WERI-Rb-1 (cell line): ENCODE measurements at regions not wholly inside any gene's neighbourhood (a gene's known extent, or its start where the extent isn't known, plus 50 kb on each side); places are given as distances from the start of the nearest gene placed in this dataset.

Source experiments
- DNase-seq: peaks from one replicate; pipeline ENCODE4 v3.0.0-alpha.2; 2020
- H3K27ac ChIP-seq: fragments of 250-450 bp; sonication (Bioruptor Pico); 2 replicates; pipeline ENCODE4 v1.5.1; 2020; ENCODE audit warnings: mild to moderate bottlenecking, moderate library complexity
- H3K27me3 ChIP-seq: fragments of 250-450 bp; sonication (Bioruptor Pico); 2 replicates; pipeline ENCODE4 v1.5.1; 2021; ENCODE audit warnings: mild to moderate bottlenecking, low read depth, moderate library complexity; ENCODE audit not compliant: insufficient read depth, severe bottlenecking
- H3K36me3 ChIP-seq: fragments of 250-450 bp; sonication (Bioruptor Pico); 2 replicates; pipeline ENCODE4 v1.5.1; 2020; ENCODE audit warnings: mild to moderate bottlenecking, moderate library complexity
- H3K4me3 ChIP-seq: 2 replicates; pipeline ENCODE4 v1.5.1; 2011; ENCODE audit warnings: low read depth, mild to moderate bottlenecking, control low read depth, low read length
- H3K9me3 ChIP-seq: fragments of 250-450 bp; sonication (Bioruptor Pico); 2 replicates; pipeline ENCODE4 v1.5.1; 2021; ENCODE audit warnings: mild to moderate bottlenecking, moderate library complexity; ENCODE audit not compliant: severe bottlenecking
- CTCF ChIP-seq: IDR thresholded peaks from 2 replicates; pipeline ENCODE4 v1.5.1; 2011; ENCODE audit warnings: low read depth, mild to moderate bottlenecking, control low read depth, inconsistent platforms, low read length

GRCh38 chr14:66425402-66425801 is 60.8 kb upstream of the CCDC196 start:
- DNase-seq = no peak
- H3K36me3 ChIP-seq = no peaks in the 10 kb centered on the region
- H3K27me3 ChIP-seq = no peaks in the 10 kb centered on the region
- H3K4me3 ChIP-seq = no peak overlapping the region
- no peaks in the 10 kb centered on the region for H3K9me3 ChIP-seq
- H3K27ac ChIP-seq = no peak overlapping the region
- no peak for TF ChIP-seq CTCF

GRCh38 chr14:66426451-66426850 is 59.7 kb upstream of the CCDC196 start:
- Histone ChIP-seq H3K9me3 (no peaks in the 10 kb centered on the region), H3K4me3 (no peak overlapping the region), H3K27ac (no peak overlapping the region), H3K36me3 (no peaks in the 10 kb centered on the region), H3K27me3 (no peaks in the 10 kb centered on the region)
- no peak for DNase-seq
- no peak for TF ChIP-seq CTCF

- TF ChIP-seq CTCF = no peak
- Histone ChIP-seq H3K9me3 (no peaks in the 10 kb centered on the region), H3K27ac (no peak overlapping the region), H3K27me3 (no peaks in the 10 kb centered on the region), H3K36me3 (no peaks in the 10 kb centered on the region), H3K4me3 (no peak overlapping the region)
- no peak for DNase-seq
Measured at GRCh38 chr14:66432334-66432733, 53.8 kb upstream of the CCDC196 start.

GRCh38 chr14:66434464-66434863 is 51.7 kb upstream of the CCDC196 start:
- no peak for TF ChIP-seq CTCF

GRCh38 chr14:66435683-66436082 is 50.5 kb upstream of the CCDC196 start:
- Histone ChIP-seq H3K27me3 (no peaks in the 10 kb centered on the region), H3K9me3 (no peaks in the 10 kb centered on the region), H3K27ac (no peak overlapping the region), H3K4me3 (no peak overlapping the region), H3K36me3 (no peaks in the 10 kb centered on the region)
- no peak for DNase-seq
- TF ChIP-seq CTCF = no peak

More at GRCh38 chr14:66434464-66434863, 51.7 kb upstream of the CCDC196 start:
- Histone ChIP-seq H3K36me3 (no peaks in the 10 kb centered on the region), H3K9me3 (no peaks in the 10 kb centered on the region), H3K4me3 (no peak overlapping the region), H3K27ac (no peak overlapping the region), H3K27me3 (no peaks in the 10 kb centered on the region)
- no peak for DNase-seq
